Middle frontal gyrus (tissue), 1 donor: ENCODE measurements at regions not wholly inside any gene's neighbourhood (a gene's known extent, or its start where the extent isn't known, plus 50 kb on each side); places are given as distances from the start of the nearest gene placed in this dataset.
"Not testable (repeated sequence)": the region's sequence is repeated elsewhere in the genome, so short reads cannot be mapped to it uniquely, and the experiment has no call there.

Experiments
- DNase-seq: peaks from one replicate; pipeline ENCODE4 v3.0.0-alpha.2; 2015; ENCODE audit warnings: low spot score; ENCODE audit errors: extremely low spot score

- no peak for DNase-seq
Measured at GRCh38 chr11:29173660-29174062, 843.2 kb downstream of the KCNA4 start.

GRCh38 chr11:29171360-29171950 lies 845.4 kb downstream of the KCNA4 start:
- no peak for DNase-seq

- DNase-seq = no peak
Measured at GRCh38 chr11:29166306-29166705, 850.5 kb downstream of the KCNA4 start.

- no peak for DNase-seq
Measured at GRCh38 chr11:29163231-29163630, 853.6 kb downstream of the KCNA4 start.

GRCh38 chr11:29162491-29162890 lies 854.3 kb downstream of the KCNA4 start:
- DNase-seq = no peak

GRCh38 chr11:29161191-29161590 lies 855.6 kb downstream of the KCNA4 start:
- no peak for DNase-seq

- DNase-seq = no peak
Measured at GRCh38 chr11:29159552-29160465, 857.0 kb downstream of the KCNA4 start.

- no peak for DNase-seq
Measured at GRCh38 chr11:29153078-29153477, 863.8 kb downstream of the KCNA4 start.

GRCh38 chr11:29142573-29142972 lies 874.3 kb downstream of the KCNA4 start:
- DNase-seq = not testable (repeated sequence)

GRCh38 chr11:29135504-29135903 lies 881.3 kb downstream of the KCNA4 start:
- no peak for DNase-seq

GRCh38 chr11:29131055-29131454 lies 885.8 kb downstream of the KCNA4 start:
- no peak for DNase-seq

GRCh38 chr11:29129844-29130243 lies 887.0 kb downstream of the KCNA4 start:
- no peak for DNase-seq

- no peak for DNase-seq
Measured at GRCh38 chr11:29127461-29127860, 889.4 kb downstream of the KCNA4 start.

GRCh38 chr11:29125606-29126005 lies 891.2 kb downstream of the KCNA4 start:
- no peak for DNase-seq

GRCh38 chr11:29124470-29124869 lies 892.4 kb downstream of the KCNA4 start:
- DNase-seq = no peak

- no peak for DNase-seq
Measured at GRCh38 chr11:29119707-29120618, 896.9 kb downstream of the KCNA4 start.

- DNase-seq = no peak
Measured at GRCh38 chr11:29119116-29119515, 897.7 kb downstream of the KCNA4 start.

- no peak for DNase-seq
Measured at GRCh38 chr11:29100967-29101366, 915.9 kb downstream of the KCNA4 start.

GRCh38 chr11:29095821-29096220 lies 921.0 kb downstream of the KCNA4 start:
- no peak for DNase-seq

- DNase-seq = no peak
Measured at GRCh38 chr11:29093416-29094120, 923.3 kb downstream of the KCNA4 start.

GRCh38 chr11:29087200-29087812 lies 929.5 kb downstream of the KCNA4 start:
- DNase-seq = no peak
